GM03348 (cell line): ENCODE measurements at regions not wholly inside any gene's neighbourhood (a gene's known extent, or its start where the extent isn't known, plus 50 kb on each side); places are given as distances from the start of the nearest gene placed in this dataset.
A peak's percentile ranks its signal among the peaks of the same experiment; 100 is the strongest.

Source experiments
- DNase-seq: peaks from one replicate; pipeline ENCODE4 v3.0.0; 2012; ENCODE audit warnings: low spot score

DNA sequence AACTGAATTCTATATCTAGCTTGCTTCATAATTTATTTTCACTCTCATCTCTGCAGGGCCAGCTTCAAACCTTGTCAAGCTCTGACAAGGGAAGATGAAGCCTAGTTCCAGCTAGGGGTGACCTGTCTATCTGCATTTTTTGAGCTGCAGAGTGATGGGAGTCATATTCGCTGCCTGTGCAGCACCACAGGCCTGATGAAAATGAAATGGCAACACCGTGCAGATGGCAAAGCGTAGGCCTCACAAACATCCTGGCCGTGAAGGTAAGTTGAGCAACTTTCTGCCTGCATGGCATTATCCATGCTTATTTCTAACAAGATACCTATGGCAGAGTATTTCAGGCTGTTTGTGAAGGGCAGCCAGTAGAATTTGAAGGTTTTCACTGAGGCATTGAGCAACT, 86.4 kb upstream of the C1QTNF9B start:
- no peak for DNase-seq

DNA sequence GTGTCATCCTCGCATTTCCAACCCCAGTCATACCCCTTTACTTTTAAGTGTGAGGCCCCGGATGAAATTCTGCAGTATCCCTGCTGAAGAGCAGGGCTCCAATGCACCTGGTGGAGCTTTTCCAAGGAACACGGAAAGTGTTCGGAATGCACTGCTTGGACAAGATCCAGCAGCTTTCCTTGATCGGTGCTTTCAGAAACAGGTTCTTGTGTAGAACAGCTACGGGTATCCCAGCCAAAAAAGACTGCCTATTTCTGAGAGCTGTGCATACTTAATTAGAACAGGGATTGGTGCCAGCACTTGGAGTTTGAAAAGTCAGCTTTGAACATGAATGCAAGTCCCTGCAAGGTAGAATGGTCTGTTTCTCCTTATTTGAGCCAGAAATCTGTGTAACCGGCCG, 87.2 kb upstream of the C1QTNF9B start:
- no peak for DNase-seq

DNA sequence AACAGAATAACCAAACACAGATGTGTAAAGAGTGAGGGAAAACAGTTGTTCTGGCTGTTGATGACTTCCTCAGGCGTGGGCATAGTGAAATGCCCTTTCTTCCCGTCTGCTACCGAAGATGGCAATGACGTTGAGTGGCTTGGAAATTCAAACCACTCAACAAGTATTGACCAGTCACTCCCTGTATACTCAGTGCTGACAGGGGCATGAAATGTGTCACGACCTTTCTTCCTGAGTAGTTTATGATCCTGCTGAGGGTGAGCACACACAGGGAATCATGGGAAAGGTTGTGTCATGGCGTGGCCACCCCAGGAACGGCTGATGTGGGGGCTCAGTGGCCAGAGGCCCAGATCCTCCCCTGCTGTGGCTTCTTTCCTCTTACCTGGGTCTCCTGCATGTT, 87.8 kb upstream of the C1QTNF9B start:
- DNase-seq, result no peak

DNA sequence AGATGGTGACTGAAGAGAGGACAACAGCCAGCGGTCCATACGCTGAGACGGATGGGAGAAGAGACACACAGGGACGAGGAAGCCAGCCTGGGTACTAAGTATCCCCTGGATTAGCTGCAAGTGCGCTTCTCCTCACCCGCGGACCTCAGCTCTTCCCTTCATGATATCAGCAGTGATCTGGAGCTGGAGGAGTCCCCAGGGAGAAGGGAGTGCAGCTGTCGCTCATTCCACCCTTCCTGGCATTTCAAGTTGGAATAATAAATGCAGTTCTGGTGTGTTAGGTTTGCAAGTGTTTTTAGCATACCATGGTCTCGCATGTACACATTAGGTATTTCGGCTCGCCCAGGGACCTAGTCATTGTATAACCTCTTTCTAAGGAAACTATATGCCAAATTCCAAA, 88.5 kb upstream of the C1QTNF9B start:
- no peak for DNase-seq

DNA sequence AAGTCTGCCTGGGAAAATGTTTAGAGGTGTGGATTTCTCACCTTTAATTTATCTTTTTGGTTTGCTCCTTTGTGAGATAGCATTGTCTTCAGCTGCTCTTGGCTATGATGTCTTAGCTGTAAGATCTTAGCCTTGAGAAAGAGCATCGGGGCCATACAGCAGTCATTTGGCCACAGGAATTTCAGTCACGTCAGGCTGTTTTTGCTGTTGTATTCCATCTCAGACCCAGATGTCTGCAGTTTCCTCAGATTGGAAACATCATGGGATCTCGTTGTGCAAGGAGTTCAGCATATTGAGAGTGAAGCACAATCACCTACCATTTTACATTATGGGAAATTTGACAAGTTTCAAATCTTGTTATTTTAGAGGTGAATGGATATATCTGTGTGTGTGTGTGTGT, 89.3 kb upstream of the C1QTNF9B start:
- DNase-seq, result peak; percentile 61

DNA sequence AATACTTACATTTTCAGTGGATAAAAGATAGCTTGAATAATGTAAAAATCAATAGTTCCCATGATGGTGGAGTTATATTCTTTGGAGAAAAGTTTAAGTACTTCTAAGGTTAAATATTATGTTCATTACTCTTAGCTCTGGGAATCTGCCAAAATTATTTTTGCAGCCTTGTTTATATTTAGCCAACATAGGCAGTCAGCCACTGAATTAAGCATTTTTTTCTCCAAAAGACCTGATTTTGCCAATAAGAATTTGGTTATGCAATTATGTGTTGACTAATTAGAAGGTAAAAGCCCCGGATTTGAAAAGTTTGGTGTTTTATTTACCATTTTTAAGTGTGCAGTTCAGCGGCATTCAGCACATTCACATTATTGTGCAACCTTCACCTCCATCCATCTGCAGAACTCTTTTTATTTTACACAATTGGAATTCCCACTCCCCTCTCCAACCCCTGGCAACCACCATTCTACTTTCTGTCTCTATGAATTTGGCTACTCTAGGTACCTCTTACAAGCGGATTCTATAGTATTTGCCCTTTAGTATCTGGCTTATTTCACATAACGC, 90.1 kb upstream of the C1QTNF9B start:
- DNase-seq, result no peak

DNA sequence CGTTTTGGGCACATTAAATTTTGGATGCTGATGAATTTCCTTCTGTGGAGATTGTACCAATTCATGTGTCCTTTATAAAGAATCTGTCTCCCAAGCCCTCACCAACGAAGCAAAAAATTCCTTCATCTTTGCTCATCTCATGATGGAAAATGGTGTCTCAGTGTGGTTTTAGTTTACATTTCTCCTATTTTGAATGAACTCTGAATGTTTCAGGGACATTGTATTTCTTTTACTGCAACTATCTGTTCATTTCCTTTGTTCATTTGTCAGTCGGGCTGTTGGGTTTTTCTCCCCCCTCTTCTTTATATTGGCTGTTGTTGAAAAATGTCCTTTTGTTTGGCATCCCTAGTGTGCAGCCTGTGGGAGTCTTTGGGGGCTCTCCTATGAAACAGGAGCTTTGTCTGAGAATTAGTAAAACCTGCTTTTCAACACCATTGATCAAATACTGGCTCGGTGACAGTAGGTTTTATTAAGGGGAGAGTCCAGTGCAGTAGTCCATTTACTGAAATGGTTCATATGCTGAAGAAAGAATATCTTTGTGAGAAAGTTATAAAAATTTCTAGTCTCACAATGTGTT, 91.3 kb upstream of the C1QTNF9B start:
- DNase-seq, result no peak

DNA sequence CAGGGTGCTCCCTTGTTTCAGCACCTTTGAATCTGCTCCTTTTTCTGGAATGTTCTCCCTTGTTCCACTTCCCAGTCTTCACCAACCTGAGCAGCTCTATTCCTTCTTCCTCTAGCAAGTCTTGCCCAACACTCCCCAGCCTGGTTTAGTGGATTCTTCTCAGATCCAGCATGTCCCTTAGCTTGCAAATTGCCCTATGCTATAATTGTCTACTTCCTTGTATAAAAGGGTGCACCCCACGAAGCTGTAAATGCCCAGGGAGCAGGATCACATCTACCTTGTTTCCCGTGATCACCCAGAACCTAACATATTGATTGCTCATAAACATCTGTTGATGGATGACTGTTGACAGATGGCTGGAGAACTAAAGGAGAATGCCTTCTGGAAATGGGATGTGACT, 93.2 kb upstream of the C1QTNF9B start:
- DNase-seq, result no peak

DNA sequence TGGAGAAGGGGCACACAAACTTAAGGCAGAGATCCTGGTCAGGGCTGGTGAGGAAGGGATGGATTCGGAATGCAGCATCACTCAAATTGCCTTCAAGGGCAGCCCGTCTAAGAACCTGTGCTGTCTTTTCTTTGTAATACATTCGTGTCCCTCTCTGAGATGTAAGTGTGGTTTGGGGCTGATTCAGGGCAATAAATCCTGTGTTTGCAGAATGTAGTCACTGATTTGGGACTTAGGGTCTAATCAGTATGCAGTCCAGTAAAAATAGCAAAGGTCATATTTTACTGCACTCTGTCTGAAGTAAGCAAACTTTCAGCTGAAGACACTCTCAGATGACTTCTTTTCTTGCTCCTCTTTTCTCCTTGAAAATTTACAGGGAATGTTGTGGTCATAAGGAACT, 93.8 kb upstream of the C1QTNF9B start:
- DNase-seq, result no peak

DNA sequence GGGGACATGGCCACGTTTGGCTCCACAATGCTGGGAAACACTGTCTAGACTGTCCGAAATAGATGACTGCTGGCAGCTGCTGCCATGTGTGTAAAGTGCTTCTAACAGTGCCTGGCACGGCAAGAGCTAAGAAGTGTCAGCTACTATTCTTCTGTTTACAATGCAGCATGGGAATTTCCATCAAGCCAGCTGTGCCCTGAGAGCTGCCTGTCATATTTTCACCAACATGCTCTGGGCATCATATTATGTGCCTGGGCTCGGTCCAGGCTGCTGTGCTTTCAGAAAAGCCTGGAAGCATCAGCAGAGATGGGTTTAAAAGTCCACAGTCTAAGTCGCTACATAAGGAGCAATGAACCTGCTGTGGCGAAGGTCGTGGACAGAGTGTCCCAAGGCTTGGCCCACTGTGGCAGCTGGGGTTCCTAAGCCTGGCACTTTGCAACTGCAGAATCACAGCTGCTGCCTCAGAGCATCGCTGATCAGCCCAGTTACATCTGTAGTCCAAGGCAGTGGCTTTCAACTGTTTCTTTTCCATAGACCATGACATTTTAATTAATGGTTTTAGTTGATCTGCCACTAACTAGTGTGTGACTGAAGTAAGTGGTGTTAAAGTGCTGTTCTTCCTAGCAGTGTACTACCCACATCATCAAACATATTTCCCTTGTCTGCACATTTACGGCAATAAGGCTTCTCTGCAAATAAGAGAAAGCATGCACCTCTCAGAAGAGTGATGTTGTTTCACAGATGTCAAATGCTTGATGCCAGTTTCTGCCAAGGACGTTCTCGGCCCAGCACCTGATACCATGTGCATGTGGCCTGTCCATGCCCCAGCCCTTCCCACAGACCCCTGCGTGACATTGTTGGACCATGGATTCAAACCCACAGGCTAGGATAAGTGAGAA, 95.7 kb upstream of the C1QTNF9B start:
- no peak for DNase-seq

DNA sequence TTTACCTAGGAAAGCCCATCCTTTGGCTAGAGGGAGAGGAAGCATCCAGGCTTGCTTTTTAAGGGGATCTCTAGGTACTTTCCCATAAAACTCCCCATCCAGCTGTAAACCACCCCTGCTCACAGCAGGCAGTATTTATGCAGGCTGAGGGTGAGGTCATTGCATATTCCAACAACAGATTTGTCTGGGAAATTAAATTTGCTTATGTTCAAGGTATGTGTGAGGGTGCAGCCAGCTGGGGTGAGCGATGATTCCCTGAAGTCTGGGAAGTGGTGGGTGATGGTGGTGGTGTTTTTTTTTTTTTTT, 96.3 kb upstream of the C1QTNF9B start:
- DNase-seq, result no peak

DNA sequence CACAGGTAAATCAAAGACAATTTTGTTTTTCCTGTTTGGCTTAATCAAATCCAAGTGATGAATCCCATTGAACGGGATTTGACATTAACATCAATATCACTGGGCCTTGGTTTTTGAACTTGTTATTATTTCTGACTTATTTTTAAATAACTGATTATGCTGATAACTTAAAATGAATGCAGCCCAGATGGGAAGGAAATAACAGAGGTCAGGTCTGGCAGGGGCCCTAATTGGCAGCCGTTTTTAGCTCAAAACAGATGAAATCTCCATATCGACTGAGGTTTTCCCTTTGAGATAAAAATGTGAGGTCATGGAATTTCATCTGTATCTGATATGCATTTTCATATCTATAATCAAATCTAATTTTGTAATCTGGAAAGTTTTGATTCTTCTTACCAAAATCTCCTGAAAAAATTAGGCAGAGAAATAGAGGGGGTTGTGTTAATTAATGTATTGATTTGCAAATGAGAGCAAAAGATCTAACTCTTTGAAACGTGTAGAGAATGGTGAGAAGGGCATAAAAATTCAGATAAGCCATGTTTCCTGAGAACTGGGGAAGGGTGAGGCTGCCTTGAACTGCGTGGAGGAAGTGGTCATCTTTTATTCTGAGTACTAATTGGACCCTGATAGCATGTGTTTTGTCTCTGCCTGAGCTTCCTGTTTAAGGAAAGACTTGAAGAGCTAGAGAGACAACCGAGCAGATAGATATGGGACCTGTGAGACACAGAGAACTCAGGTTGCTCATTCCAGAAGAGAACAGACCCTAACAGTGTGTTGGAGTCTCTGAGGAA, 98.2 kb upstream of the C1QTNF9B start:
- no peak for DNase-seq

DNA sequence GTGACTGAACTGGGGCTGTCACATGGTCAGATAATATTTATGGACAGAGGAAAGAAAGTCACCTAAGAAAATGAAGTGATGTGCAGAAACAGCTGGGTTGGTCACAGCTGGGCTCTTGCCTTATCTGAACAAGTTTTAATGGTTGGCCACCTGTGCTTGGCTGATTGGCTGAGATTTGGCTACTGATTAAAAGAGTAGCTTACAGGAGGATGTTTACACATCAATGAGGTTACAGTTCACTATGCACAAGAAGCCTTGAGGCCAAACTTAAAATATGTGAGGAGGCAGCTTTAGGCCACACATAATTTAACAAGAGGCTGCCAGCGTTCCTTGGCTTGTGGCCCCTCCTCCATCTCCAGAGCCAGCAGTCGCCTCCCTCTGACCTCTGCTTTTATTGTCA, 99.2 kb upstream of the C1QTNF9B start:
- no peak for DNase-seq

DNA sequence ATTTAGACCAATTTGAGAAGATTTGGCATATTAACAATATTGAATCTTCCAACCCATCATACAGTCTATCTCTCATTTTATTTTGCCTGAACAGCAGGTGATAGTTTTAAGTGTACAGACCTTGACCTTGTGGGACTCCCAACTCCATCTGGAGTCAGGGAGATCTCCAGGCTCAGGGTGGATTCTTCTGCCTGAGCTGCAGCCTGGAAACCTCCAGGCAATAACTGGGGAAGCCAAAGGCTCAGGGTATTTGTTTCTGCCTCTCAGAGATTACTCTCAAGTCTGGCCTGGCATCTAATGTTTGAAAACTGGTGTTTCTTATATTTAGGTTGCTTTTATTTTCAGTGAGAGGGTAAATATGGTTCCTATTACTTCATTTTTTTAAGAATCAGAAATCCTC, 102.1 kb upstream of the C1QTNF9B start:
- DNase-seq, result no peak

DNA sequence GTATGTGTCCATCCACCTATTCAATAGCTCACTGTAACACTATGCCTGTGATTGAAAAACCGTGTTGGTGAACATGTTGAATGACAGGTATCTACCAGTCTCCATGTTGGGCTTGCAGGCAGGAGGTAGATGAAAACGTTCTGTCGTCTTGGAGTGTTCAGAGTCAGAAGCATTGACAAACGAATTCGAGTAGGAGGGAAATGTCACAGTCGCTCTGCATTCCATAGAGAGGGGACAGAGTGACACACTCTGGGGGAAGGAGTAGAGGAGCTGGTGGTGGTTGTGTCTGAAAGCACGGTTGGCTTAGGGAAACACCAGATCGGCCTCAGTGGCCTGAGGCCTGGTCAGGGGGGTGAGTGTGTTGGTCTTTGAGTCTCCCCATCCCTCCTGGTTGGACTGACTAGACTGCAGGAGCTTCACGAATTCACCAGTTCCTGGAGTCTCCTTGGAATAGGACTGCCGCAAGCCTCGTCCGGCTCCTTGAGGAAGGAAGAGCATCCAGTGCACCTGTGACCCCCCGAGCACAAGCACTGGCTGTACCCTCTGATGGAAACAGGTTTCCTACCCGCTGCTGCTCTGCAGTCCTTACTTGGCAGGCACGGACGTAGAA, 105.0 kb upstream of the C1QTNF9B start:
- DNase-seq, result no peak

DNA sequence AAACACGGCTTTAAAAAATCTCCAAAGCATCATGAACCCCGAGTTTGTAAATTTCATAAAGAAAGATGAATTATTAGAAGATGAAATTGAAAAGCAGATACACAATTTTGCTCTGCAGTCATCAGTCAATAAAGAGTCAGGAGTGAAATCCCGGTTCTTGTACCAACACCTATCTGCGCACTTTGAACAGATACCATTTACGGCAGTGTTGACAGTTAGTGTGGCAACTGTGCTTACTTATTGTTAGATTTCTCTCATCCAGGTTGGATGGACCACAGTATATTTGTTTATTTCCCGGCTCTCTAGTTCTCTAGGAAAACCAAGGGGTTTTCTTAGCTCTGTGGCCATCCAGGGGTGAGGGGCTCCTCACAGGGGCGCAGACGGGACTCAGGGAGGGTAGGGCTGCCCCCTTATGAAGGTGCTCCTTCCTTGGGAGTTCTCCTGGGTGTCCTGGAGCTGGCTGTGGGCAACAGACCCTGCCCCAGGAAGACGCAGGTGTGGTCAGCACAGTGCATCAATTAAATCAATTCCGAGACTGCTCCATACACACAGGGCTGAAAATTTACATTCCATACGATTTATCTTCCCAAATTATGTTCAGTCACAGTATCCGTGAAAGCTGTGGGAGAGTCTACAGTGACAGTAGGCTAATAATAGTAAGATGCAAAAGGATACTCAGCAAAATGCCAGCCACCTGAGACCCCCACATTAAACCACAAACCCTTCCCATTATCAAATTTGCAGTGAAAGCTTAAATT, 107.0 kb upstream of the C1QTNF9B start:
- no peak for DNase-seq

DNA sequence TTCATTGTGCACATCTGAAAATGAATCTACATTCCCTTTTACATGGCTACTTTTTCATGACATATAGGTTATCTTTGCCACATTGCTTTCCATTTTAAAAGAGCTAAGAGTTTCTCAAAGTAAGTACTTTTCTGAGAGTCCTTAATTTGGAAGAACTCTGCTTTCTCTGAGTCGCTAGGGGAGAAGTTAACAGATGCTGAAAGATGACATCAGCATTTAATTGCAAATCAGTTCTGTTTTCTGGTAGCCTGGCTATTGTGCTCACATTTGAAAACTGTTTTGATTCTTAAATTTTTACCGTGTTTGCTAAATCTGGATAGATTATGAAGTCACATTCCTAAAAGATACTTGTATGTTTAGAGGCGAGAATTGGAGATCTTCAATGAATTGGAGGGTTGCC, 107.7 kb upstream of the C1QTNF9B start:
- DNase-seq, result no peak

DNA sequence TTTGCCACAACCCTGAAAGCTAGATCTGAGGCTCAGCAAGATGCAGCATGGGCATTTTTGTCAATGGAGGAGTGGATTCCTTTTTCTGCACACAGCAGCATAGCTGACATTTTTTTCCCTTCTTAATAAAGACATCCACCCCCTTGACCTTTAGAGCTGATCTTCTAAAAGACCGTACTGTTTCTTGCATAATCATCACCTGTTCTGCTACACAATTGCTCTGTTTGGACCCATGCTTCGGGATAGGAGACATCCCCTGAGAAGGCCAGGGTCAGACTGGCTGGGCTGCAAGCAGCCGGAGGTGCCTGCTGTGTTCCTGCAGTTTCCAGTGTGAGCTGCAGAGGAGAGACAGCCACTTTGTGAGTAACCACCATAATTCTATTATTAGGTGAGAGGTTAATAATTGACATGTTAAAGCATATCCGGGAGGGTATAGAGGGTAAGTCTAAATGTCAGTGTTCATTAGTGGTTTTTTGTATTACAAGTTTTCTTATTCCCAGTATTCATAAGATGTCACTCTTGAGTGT, 108.5 kb upstream of the C1QTNF9B start:
- no peak for DNase-seq

DNA sequence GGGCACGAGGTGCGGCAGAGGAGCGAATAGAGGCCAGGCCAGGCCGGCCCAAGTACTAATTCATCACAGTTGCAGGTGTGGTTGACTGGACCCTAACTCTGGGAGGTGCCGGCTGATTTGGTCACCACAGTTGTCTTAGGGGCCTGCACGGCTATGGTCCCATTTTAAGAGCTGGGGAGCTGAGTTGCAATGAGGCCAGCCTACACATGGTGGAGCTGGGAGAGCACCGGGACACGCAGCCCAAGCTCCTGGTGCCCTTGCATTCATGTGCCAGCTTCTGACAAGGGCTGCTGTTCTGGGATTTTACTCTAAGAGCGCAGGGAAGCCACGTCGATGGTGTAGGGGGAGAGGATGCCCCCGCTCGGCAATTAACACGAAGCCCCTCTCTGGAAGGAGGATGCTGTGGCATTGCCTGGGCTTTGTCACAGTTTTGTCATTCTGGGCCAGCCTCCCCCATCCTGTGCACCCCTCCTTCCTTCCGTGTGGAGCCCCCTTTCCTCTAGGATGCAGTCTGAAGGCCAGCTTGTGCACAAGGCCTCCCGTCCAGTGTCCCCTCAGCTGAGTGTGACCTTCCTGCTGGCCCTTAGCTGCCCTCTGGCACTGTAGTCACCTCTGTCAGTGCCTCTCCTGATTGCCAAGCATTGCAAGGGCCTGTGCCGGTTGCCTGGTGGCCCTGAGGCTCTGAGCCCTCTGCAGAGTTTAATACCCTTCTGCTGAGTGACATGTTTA, 109.4 kb upstream of the C1QTNF9B start:
- DNase-seq, result no peak

DNA sequence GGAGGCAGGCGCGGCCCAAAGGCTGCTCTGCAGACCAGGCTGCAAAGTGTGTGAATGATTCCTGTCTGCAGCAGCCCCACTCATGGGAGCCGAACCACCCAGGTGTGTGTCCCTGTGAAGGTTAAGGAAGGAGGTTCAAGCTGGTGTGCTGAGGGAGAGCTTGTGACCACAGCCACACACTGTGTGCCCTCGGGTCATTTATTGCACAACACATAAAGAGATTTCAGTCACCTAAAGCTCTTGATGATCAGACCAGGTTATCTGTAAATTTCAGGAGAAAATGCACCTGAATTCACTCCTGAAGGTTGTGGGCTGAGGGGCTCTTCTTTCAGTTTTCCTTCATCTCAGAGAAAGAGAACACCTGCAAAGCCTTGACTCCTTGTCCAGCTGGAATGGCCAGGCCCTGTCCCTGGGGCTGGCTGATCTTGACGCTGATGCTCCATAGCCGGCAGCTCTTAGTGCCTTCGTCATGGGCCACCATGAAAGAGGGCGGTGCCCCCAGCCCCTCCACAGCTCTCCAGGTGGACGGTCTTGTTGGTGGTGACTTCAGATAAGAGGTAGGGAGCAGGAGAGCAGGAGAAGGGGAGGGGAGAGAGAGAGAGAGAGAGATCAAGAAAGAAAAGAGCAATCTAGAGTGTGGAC, 110.8 kb upstream of the C1QTNF9B start:
- DNase-seq, result no peak
